Stimulated activated naive CD8-positive, alpha-beta T cell treated with anti-CD3 and anti-CD28 coated beads, Interleukin-15, Interleukin-2, amounts not matched to agents 100 ng/mL and 50 ng/mL, for 24 hours (primary cell): ENCODE measurements at regions not wholly inside any gene's neighbourhood (a gene's known extent, or its start where the extent isn't known, plus 50 kb on each side); places are given as distances from the start of the nearest gene placed in this dataset.

Source experiments
- H3K27ac Mint-ChIP-seq: one replicate; pipeline ENCODE4 v1.8.0; 2021; ENCODE audit warnings: mild to moderate bottlenecking, mixed read lengths
- H3K27me3 Mint-ChIP-seq: one replicate; pipeline ENCODE4 v1.8.0; 2021; ENCODE audit warnings: mixed read lengths
- H3K36me3 Mint-ChIP-seq: one replicate; pipeline ENCODE4 v1.8.0; 2021; ENCODE audit warnings: low read depth, mixed read lengths
- H3K4me1 Mint-ChIP-seq: one replicate; pipeline ENCODE4 v1.8.0; 2021; ENCODE audit warnings: low read depth, mixed read lengths
- H3K4me3 Mint-ChIP-seq: one replicate; pipeline ENCODE4 v1.8.0; 2021; ENCODE audit warnings: mild to moderate bottlenecking, mixed read lengths
- H3K9me3 Mint-ChIP-seq: one replicate; pipeline ENCODE4 v1.8.0; 2021; ENCODE audit warnings: mixed read lengths

GRCh38 chr12:97944576-97944975, 482.0 kb downstream of the RMST start:
- Mint-ChIP-seq H3K4me3 (no peak overlapping the region), H3K36me3 (no peaks in the 10 kb centered on the region), H3K4me1 (no peaks in the 10 kb centered on the region), H3K27me3 (peaks cover 4% of the 10 kb centered on the region), H3K9me3 (peaks cover 16% of the 10 kb centered on the region), H3K27ac (no peak overlapping the region)

GRCh38 chr12:97946701-97947100, 484.1 kb downstream of the RMST start:
- H3K4me3 Mint-ChIP-seq: no peak overlapping the region

DNA sequence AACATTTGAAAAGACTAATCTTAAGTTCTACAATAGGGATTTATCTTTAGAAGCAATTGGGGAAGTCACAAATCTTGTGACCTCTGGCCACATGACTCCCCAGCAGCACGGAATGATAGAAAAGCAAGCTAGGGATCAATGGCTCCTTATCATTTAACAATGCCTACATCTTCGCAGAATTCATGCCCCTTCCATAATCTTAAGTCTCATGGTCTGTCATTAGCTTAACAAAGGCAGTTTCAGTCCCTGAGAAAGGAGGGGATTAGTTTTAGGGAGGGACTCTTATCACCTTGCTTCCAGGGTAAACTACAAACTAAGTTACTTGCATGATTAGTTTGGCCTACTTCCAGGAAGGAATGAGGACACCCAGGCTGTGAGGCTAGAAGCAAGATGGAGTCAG, 486.0 kb downstream of the RMST start:
- peaks cover 13% of the 10 kb centered on the region for H3K9me3 Mint-ChIP-seq
- H3K4me1 Mint-ChIP-seq: no peaks in the 10 kb centered on the region
- no peak overlapping the region for H3K27ac Mint-ChIP-seq

More at GRCh38 chr12:97946701-97947100, 484.1 kb downstream of the RMST start:
- Mint-ChIP-seq H3K27ac (no peak overlapping the region), H3K36me3 (no peaks in the 10 kb centered on the region), H3K27me3 (peaks cover 4% of the 10 kb centered on the region), H3K4me1 (no peaks in the 10 kb centered on the region), H3K9me3 (peaks cover 13% of the 10 kb centered on the region)

GRCh38 chr12:97951239-97951638, 488.6 kb downstream of the RMST start:
- no peaks in the 10 kb centered on the region for H3K36me3 Mint-ChIP-seq
- no peak overlapping the region for H3K4me3 Mint-ChIP-seq
- H3K9me3 Mint-ChIP-seq: peaks cover 24% of the 10 kb centered on the region
- H3K27ac Mint-ChIP-seq: no peak overlapping the region
- no peaks in the 10 kb centered on the region for H3K4me1 Mint-ChIP-seq
- peaks cover 4% of the 10 kb centered on the region for H3K27me3 Mint-ChIP-seq

More for the DNA sequence above, 486.0 kb downstream of the RMST start:
- Mint-ChIP-seq H3K27me3 (peaks cover 4% of the 10 kb centered on the region), H3K36me3 (no peaks in the 10 kb centered on the region), H3K4me3 (no peak overlapping the region)

- H3K9me3 Mint-ChIP-seq: peaks cover 28% of the 10 kb centered on the region
Measured at GRCh38 chr12:97951717-97952116, 489.1 kb downstream of the RMST start.

GRCh38 chr12:97957109-97957508, 494.5 kb downstream of the RMST start:
- H3K27ac Mint-ChIP-seq: no peak overlapping the region
- peaks cover 16% of the 10 kb centered on the region for H3K9me3 Mint-ChIP-seq
- H3K4me3 Mint-ChIP-seq: no peak overlapping the region
- H3K4me1 Mint-ChIP-seq: no peaks in the 10 kb centered on the region
- H3K27me3 Mint-ChIP-seq: no peaks in the 10 kb centered on the region
- no peaks in the 10 kb centered on the region for H3K36me3 Mint-ChIP-seq

More at GRCh38 chr12:97951717-97952116, 489.1 kb downstream of the RMST start:
- no peaks in the 10 kb centered on the region for H3K36me3 Mint-ChIP-seq
- no peak overlapping the region for H3K27ac Mint-ChIP-seq
- no peak overlapping the region for H3K4me3 Mint-ChIP-seq
- H3K4me1 Mint-ChIP-seq: no peaks in the 10 kb centered on the region
- peaks cover 4% of the 10 kb centered on the region for H3K27me3 Mint-ChIP-seq

DNA sequence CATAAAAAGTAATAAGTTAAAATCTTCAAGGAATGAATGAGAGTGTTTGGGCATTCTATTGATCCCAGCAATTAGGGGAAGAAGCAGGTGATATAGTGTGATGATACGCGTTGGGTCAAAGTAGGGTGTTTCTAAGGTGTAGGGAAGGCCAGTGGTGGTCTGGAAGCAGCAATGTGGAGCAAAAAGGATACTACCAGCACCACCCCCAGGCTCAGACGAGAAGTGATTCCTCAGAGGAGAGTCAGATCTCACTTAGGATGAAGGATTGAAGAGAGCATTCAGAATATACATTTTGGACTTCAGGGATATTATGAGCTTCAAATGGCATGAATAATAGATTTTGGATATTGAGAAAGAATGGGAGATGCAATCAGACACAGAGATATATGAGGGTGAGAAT, 497.6 kb downstream of the RMST start:
- no peaks in the 10 kb centered on the region for H3K36me3 Mint-ChIP-seq
- H3K4me3 Mint-ChIP-seq: no peak overlapping the region
- peaks cover 12% of the 10 kb centered on the region for H3K9me3 Mint-ChIP-seq
- H3K4me1 Mint-ChIP-seq: no peaks in the 10 kb centered on the region
- H3K27ac Mint-ChIP-seq: no peak overlapping the region
- H3K27me3 Mint-ChIP-seq: no peaks in the 10 kb centered on the region

GRCh38 chr12:97960741-97961608, 498.4 kb downstream of the RMST start:
- H3K27me3 Mint-ChIP-seq: no peaks in the 10 kb centered on the region
- no peak overlapping the region for H3K27ac Mint-ChIP-seq
- H3K9me3 Mint-ChIP-seq: peaks cover 8% of the 10 kb centered on the region
- no peaks in the 10 kb centered on the region for H3K36me3 Mint-ChIP-seq
- no peaks in the 10 kb centered on the region for H3K4me1 Mint-ChIP-seq
- H3K4me3 Mint-ChIP-seq: no peak overlapping the region

- H3K27ac Mint-ChIP-seq: no peak overlapping the region
- no peaks in the 10 kb centered on the region for H3K36me3 Mint-ChIP-seq
- no peaks in the 10 kb centered on the region for H3K9me3 Mint-ChIP-seq
- no peaks in the 10 kb centered on the region for H3K4me1 Mint-ChIP-seq
- no peaks in the 10 kb centered on the region for H3K27me3 Mint-ChIP-seq
- H3K4me3 Mint-ChIP-seq: no peak overlapping the region
Measured at GRCh38 chr12:97967831-97968230, 505.2 kb downstream of the RMST start.

DNA sequence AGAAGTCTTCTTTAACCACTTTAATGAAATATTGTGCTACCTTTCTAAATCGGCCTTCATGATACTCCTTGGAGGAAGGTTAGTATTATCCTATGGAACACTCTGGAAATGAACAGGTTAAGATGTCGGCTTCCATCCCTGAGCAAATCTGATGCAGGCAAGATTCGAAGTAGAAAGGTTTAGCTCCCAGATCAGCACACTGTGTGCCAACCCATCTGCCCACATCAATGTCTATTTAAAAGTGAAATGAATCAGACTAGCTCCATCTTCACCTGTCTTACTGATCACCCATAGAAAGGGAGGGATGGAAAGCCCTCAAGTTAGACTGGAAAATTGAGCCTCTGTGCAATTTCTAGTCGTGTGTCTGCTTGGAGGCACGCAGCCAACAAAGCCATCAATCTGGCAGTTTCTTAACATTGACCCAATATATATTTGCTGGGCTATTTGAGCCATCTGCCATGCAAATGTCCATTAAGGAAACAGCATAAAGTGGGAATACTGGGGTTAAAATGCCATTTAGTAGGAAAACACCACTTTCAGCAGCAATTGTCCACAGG, 506.1 kb downstream of the RMST start:
- H3K4me1 Mint-ChIP-seq: no peaks in the 10 kb centered on the region
- H3K27ac Mint-ChIP-seq: no peak overlapping the region
- H3K9me3 Mint-ChIP-seq: no peaks in the 10 kb centered on the region
- no peaks in the 10 kb centered on the region for H3K27me3 Mint-ChIP-seq
- H3K36me3 Mint-ChIP-seq: no peaks in the 10 kb centered on the region
- H3K4me3 Mint-ChIP-seq: no peak overlapping the region

DNA sequence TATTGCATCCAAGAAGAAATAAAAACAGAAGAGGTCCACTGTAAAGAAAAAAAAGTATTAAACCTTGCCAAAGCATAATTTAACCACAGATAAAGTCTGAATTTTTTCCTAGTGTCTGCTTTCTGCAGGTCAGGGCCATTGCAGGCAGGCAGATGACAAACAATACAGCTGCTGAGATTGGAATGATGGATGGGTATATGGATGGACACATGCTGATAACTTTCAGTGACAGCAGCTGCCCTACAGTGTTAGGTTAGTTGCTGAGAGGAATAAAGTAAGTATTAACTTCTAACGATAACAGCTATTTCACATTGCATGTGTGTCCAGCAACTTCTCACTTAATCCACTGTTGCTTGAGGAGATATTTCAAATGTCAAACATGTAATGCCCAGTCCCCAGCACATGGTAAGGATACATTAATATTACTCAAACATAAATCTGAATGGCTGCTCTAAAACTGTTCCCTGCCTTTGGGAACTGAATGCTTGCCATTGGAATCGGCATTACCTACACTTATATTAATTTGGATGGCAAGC, 515.3 kb downstream of the RMST start:
- Mint-ChIP-seq H3K4me1 (no peaks in the 10 kb centered on the region), H3K9me3 (no peaks in the 10 kb centered on the region), H3K4me3 (no peak overlapping the region), H3K36me3 (no peaks in the 10 kb centered on the region), H3K27me3 (no peaks in the 10 kb centered on the region), H3K27ac (no peak overlapping the region)

DNA sequence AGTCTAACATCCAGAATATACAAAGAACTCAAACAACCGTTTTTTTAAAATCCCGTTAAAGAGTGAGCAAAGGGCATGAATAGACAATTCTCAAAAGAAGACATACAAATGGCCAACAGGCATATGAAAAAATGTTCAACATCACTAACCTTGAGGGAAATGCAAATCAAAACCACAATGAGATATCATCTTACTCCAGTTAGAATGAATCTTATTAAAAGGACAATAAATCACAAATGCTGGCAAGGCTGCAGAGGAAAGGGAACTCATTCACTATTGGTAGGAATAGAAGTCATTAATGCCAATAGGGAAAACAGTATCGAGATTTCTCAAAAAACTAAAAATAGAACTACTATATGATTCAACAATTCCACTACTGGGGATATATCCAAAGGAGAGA, 520.1 kb downstream of the RMST start:
- peaks cover 4% of the 10 kb centered on the region for H3K9me3 Mint-ChIP-seq
- no peaks in the 10 kb centered on the region for H3K4me1 Mint-ChIP-seq
- H3K4me3 Mint-ChIP-seq: no peak overlapping the region
- no peak overlapping the region for H3K27ac Mint-ChIP-seq
- H3K27me3 Mint-ChIP-seq: no peaks in the 10 kb centered on the region
- H3K36me3 Mint-ChIP-seq: no peaks in the 10 kb centered on the region

DNA sequence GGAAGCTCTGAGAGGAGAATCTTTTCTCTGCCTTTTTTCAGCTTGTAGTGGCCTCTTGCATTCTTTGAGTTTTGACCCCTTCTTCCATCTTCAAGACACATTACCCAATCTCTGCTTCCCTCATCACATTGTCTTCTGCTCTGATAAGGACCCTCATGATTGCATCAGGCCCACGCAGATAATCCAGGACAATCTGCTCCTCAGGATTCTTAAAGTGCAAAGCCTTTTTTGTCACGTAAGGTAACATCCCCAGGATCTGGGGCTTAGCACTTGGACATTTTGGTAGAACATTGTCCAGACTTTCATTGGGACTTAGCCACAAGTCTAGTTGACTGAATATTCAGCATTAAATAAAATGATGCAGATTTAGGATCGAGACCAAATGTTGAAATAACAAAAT, 521.2 kb downstream of the RMST start:
- Mint-ChIP-seq H3K36me3 (no peaks in the 10 kb centered on the region), H3K4me1 (no peaks in the 10 kb centered on the region), H3K4me3 (no peak overlapping the region), H3K27me3 (no peaks in the 10 kb centered on the region), H3K9me3 (peaks cover 5% of the 10 kb centered on the region), H3K27ac (no peak overlapping the region)

- Mint-ChIP-seq H3K36me3 (no peaks in the 10 kb centered on the region), H3K4me1 (no peaks in the 10 kb centered on the region), H3K9me3 (peaks cover 5% of the 10 kb centered on the region), H3K4me3 (no peak overlapping the region), H3K27ac (no peak overlapping the region), H3K27me3 (no peaks in the 10 kb centered on the region)
Measured at GRCh38 chr12:97984436-97984835, 521.8 kb downstream of the RMST start.

- H3K27me3 Mint-ChIP-seq: no peaks in the 10 kb centered on the region
- H3K27ac Mint-ChIP-seq: no peak overlapping the region
- H3K9me3 Mint-ChIP-seq: peaks cover 5% of the 10 kb centered on the region
- H3K4me1 Mint-ChIP-seq: no peaks in the 10 kb centered on the region
- H3K36me3 Mint-ChIP-seq: no peaks in the 10 kb centered on the region
- no peak overlapping the region for H3K4me3 Mint-ChIP-seq
Measured at GRCh38 chr12:97984974-97985580, 522.5 kb downstream of the RMST start.
